NB4 (cell line): ENCODE measurements at regions not wholly inside any gene's neighbourhood (a gene's known extent, or its start where the extent isn't known, plus 50 kb on each side); places are given as distances from the start of the nearest gene placed in this dataset.

Source experiments
- CTCF ChIP-seq: IDR thresholded peaks from one replicate; pipeline ENCODE4 v1.5.1; 2012; ENCODE audit warnings: low read depth, low read length
- POLR2A ChIP-seq: IDR thresholded peaks from 2 replicates; pipeline ENCODE4 v1.6.1; 2011; ENCODE audit warnings: mild to moderate bottlenecking; ENCODE audit not compliant: insufficient read length; ENCODE audit errors: extremely low read depth

- TF ChIP-seq CTCF = no peak
- no peak for TF ChIP-seq POLR2A
Measured at GRCh38 chr3:146314871-146315270, 64.0 kb upstream of the PLSCR4 start.
